ENCODE measurements at regions not wholly inside any gene's neighbourhood (a gene's known extent, or its start where the extent isn't known, plus 50 kb on each side); places are given as distances from the start of the nearest gene placed in this dataset.
"Not testable (repeated sequence)": the region's sequence is repeated elsewhere in the genome, so short reads cannot be mapped to it uniquely, and the experiment has no call there.

DNA sequence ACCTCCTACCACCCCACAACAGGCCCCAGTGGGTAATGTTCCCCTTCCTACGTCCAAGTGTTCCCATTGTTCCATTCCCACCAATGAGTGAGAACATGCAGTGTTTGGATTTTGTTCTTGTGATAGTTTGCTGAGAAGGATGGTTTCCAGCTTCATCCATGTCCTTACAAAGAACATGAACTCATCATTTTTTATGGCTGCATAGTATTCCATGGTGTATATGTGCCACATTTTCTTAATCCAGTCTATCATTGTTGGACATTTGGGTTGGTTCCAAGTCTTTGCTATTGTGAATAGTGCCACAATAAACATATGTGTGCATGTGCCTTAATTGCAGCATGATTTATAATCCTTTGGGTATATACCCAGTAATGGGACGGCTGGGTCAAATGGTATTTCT is 81.6 kb downstream of the P2RY10 start:
- intact Hi-C loops (cut with DNase I); ATAC-seq: not testable (repeated sequence)

DNA sequence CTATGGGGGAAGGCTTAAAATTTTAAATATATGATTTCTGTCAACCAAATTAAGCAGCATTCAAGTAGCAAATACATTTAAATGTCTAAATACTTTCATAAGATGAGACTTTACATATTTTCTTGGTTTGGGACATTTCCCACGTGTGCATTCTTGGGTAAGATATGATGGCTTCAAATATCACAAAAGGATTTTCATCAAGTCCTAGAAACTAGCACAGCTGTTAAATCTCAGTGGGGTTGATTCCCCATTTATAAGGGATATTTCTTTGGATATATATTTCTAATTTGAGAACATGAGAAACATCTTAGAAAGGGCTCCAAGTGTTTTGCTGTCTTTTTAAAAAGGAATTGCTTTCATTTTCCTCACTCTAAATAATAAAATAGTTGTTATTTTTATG is 90.2 kb downstream of the P2RY10 start:
- ATAC-seq = no peak

More for the DNA sequence above, 81.6 kb downstream of the P2RY10 start:
- not testable (repeated sequence) for DNase-seq (ENCODE audit: missing footprints)

DNA sequence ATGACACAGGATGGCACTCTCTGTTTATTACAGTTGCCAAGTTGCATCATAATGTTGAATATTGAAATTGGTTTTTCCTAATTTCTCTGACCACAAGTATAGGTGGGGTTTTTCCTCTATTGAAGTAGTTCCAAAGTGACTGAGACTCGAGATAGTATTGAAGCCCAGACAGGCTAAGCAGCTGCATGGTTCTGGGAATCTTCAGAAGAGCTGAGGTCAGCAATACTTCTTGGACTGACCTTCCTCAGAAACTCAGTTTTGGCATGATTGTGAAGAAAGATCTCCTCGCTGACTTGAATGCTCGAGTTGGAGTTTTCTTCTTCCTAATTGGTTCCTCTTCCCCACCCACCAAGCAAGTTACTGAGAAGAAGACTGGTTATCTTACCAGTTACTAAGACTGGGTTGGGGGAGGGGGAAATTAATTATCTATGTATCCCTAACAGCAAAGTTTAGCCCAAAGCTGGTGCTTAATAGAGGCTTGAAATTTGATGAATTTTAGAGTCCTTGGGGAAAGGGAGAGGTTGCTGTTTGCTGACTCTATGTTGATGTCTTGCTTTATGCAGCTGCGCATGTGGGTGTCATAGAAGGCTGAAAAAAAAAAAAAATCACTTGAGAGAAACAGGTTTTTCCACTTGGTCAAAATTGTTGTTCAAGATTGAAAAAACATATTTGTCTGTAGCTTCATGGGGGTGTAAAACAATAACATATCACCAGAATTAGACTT is 91.1 kb downstream of the P2RY10 start:
- intact Hi-C loops (cut with DNase I) = no loop called here
- no peak for DNase-seq (ENCODE audit: missing footprints)
- ATAC-seq = peak; percentile 56

More for the DNA sequence above, 90.2 kb downstream of the P2RY10 start:
- intact Hi-C loops (cut with DNase I) = no loop called here
- DNase-seq (ENCODE audit: missing footprints) = no peak

DNA sequence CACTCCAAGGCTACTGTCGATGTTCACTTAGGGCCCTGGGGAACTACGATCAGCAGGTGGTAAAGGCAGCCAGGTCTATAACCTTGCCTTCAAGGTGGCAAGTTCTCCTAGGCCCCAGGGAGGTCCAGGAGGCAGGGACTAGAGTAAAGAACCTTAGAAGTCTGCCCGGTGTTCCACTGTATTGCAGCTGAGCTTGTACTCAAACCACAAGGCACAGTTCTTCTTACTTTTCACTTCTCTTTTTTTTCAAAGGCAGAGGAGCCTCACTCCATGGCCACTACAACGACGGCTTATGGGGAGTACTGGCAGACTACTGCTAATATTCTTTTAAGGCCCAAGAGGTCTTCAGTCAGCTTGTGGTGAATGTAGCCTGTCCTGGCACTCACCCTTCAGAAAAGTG is 78.8 kb upstream of the GPR174 start:
- no peak for ATAC-seq
- intact Hi-C loops (cut with DNase I) = no loop called here
- no peak for DNase-seq (ENCODE audit: missing footprints)

DNA sequence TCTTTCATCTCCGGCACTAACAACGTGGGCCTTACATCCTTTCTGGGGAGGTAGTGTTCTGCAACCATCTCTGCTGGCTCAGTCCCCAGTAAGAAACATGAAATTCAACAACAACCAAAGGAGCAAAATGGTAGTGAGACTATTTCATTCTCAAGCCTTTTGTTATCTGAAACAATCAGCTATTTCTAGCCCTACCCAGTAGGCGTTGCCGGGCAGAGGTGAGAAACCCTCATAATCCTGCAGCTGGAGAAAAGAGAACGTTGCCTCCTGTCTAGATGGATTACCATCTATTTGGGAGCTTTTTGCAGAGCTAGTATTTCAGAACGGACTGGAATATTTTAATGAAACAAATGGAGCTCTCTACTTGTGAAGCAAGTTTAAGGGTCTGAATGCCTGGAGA is 66.4 kb upstream of the GPR174 start:
- no peak for ATAC-seq
- no peak for DNase-seq (ENCODE audit: missing footprints)
- intact Hi-C loops (cut with DNase I) = no loop called here

DNA sequence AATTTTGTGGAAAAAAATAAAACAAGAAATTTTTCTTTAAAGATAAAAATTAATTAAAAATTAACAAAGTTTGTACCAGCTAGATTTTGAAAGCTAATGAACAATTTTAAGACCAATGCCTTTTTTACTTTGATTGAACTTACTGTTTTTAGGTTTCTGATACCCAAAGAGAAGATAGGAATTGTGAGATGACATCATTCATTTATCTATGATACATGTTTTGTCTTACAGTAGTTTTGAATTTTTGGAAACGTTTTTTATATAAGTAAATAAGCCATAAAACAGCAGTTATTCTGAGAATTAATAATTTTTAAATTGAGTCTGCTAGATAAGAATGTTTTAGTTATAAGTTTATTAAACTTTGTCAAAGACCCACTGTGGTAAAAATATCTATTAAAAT is 65.0 kb upstream of the GPR174 start:
- intact Hi-C loops (cut with DNase I) = no loop called here
- no peak for DNase-seq (ENCODE audit: missing footprints)

GRCh38 chrX:79080141-79080540 is 64.3 kb upstream of the GPR174 start:
- no peak for ATAC-seq
- intact Hi-C loops (cut with DNase I) = loop anchor here (5.0 kb wide), 1 partner anchor 523 kb away; no protein-coding TSS in a partner anchor
- no peak for DNase-seq (ENCODE audit: missing footprints)

More for the DNA sequence above, 65.0 kb upstream of the GPR174 start:
- no peak for ATAC-seq

GRCh38 chrX:79081895-79082512 is 62.5 kb upstream of the GPR174 start:
- intact Hi-C loops (cut with DNase I) = loop anchor here (5.0 kb wide), 1 partner anchor 525 kb away; no protein-coding TSS in a partner anchor
- DNase-seq (ENCODE audit: missing footprints) (no peak), ATAC-seq (no peak)

DNA sequence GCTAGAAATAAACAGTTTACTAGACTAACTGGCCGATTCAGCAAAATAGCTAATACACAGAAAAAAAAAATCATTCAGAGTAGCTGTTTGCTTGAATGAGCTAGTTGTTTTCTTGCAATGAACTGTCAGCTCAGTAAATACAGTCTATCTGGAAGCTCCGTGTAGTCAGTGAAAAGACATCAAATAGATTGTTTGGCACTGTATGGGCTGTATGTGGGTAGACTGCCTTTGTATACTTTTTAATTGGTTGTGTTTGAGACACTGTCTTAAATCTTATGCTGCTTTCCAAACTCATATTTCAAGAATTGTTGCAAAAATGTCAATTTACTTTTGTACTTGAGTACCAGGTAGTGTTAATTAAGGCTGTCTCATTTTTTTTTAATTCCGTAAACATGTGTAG is 61.6 kb upstream of the GPR174 start:
- no peak for ATAC-seq
- intact Hi-C loops (cut with DNase I) = loop anchor here (5.0 kb wide), 1 partner anchor 526 kb away; no protein-coding TSS in a partner anchor

GRCh38 chrX:79084923-79085322 is 59.6 kb upstream of the GPR174 start:
- intact Hi-C loops (cut with DNase I) = loop anchor here (5.0 kb wide), 1 partner anchor 528 kb away; no protein-coding TSS in a partner anchor
- ATAC-seq (no peak), DNase-seq (ENCODE audit: missing footprints) (no peak)

More for the DNA sequence above, 61.6 kb upstream of the GPR174 start:
- no peak for DNase-seq (ENCODE audit: missing footprints)

DNA sequence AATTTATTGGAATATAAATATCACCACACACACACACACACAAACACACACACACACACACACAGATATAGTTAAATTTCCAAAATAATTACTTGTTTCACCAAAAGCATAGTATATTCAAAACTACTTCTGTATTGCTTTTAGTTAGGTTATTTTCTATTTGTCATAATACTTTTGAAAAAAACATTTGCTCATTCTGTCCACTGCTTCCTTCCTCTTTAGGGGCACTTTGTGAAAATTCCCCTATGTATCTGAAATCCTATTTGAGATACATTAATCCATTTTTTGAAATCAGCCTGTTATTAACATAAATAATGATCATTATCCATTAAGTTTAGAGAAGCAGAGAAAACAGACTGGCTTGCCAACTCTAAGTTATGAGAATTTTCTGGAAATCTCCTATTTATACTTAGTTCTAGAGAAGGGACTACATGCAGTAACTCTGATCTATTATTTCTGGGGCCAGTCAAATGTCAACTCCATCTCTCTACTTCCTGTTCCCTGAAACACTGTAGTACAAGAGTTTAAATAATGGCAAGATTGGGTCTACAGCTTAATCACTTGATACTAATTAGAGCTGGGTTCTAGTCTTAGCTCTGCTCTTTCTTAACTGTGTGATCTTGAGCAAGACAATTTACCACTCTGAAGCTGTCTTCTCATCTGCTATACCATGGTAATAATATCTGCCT is 54.4 kb upstream of the GPR174 start:
- ATAC-seq (no peak), DNase-seq (ENCODE audit: missing footprints) (no peak)
- intact Hi-C loops (cut with DNase I) = no loop called here

DNA sequence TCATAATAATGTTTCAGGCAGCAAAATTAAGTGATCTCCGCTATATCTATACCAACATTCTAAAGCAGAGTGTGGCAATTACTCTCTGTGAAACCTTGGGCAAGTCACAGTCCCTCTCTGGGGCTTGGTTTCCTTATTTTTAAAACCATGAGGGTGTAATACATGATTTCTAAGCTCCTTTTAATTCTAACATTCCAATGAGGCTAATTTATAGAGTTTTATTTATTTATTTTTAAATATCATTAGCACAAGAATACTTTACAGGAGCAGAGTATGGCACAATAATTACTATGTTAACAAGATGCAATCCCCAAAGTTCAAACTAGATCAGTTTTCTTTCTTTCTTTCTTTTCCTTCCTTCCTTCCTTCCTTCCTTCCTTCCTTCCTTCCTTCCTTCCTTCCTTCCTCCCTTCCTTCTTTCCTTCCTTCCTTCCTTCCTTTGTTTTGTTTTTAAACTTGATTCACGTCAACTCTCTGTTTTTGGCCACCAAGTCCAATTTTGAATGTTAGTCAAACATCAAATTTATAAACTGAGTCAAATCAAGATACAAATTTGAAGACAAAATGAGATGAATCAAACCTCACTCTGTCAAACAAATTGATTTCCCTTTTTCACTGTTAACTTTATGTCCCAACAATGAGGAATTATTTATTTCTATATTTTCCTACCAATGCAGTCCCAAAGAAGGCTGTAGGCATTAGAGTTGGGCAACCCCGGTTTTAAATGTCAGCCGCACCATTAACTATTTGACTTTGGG is 50.2 kb upstream of the GPR174 start:
- ATAC-seq = no peak
- DNase-seq (ENCODE audit: missing footprints) = no peak
- intact Hi-C loops (cut with DNase I) = no loop called here
